K562 (cell line): ENCODE measurements at regions not wholly inside any gene's neighbourhood (a gene's known extent, or its start where the extent isn't known, plus 50 kb on each side); places are given as distances from the start of the nearest gene placed in this dataset.

ENCODE experiments used
- BMI1 ChIP-seq: fragments of 150-350 bp; IDR thresholded peaks from 2 replicates; pipeline ENCODE4 v1.6.1; 2014; ENCODE audit warnings: low read length
- CTCF ChIP-seq, 3 experiments: IDR thresholded peaks in 2 of 3; conservative IDR thresholded peaks in 1 of 3; 2 replicates each; pipeline ENCODE4 v1.5.1; 2011 to 2012; ENCODE audit warnings: low read length in 3 of 3, mild to moderate bottlenecking in 3 of 3, control low read depth in 2 of 3, improper control_type of control experiment in 1 of 3, inconsistent platforms in 1 of 3, low read depth in 1 of 3, mixed read lengths in 1 of 3, moderate library complexity in 1 of 3; ENCODE audit not compliant: insufficient read depth in 2 of 3
- FOXA3 ChIP-seq, 2 experiments: fragments of 450-650 bp in 1 of 2; sonication (generic) in 1 of 2; formaldehyde crosslinking; IDR thresholded peaks in 1 of 2; conservative IDR thresholded peaks in 1 of 2; 2 replicates each; pipeline versions ENCODE4 v1.4.0 to v1.8.0; 2020 to 2022; ENCODE audit warnings: mild to moderate bottlenecking in 2 of 2, missing genetic modification reagents in 1 of 2
- HDAC6 ChIP-seq: IDR thresholded peaks from 2 replicates; pipeline ENCODE4 v1.6.1; 2012; ENCODE audit warnings: low read depth, mild to moderate bottlenecking, control low read depth, inconsistent platforms, low read length, moderate library complexity
- MAX ChIP-seq: sonication (generic); formaldehyde crosslinking; IDR thresholded peaks from 2 replicates; pipeline ENCODE4 v1.9.0; 2022; ENCODE audit warnings: mild to moderate bottlenecking, missing genetic modification reagents
- MYBL2 ChIP-seq, 2 experiments: fragments of 450-650 bp in 1 of 2; sonication (generic) in 1 of 2; formaldehyde crosslinking in 1 of 2; IDR thresholded peaks; 2 replicates each; pipeline versions ENCODE4 v1.6.1 to v1.8.1; 2017 to 2022; ENCODE audit warnings: borderline replicate concordance in 1 of 2, inconsistent platforms in 1 of 2, low read depth in 1 of 2, mild to moderate bottlenecking in 1 of 2, missing genetic modification reagents in 1 of 2, moderate library complexity in 1 of 2
- NFIC ChIP-seq: fragments of 450-650 bp; IDR thresholded peaks from 2 replicates; pipeline ENCODE4 v1.6.1; 2017; ENCODE audit warnings: mild to moderate bottlenecking, inconsistent platforms
- POLR2A ChIP-seq: fragments of 450-650 bp; conservative IDR thresholded peaks from 2 replicates; pipeline ENCODE4 v1.6.1; 2016
- POU5F1 ChIP-seq: fragments of 150-350 bp; IDR thresholded peaks from 2 replicates; pipeline ENCODE4 v1.6.1; 2014; ENCODE audit warnings: borderline replicate concordance, low read length, low read depth, mild to moderate bottlenecking; ENCODE audit not compliant: partially characterized antibody
- SMARCE1 ChIP-seq: fragments of 450-650 bp; IDR thresholded peaks from 2 replicates; pipeline ENCODE4 v1.7.1; 2016; ENCODE audit warnings: mild to moderate bottlenecking
- SRSF9 ChIP-seq: fragments of 200-400 bp; formaldehyde crosslinking; IDR thresholded peaks from 2 replicates; pipeline ENCODE4 v1.6.1; 2017; ENCODE audit warnings: low read depth, low read length, borderline replicate concordance
- THAP7 ChIP-seq: fragments of 250-450 bp; sonication (Bioruptor Pico); IDR thresholded peaks from 2 replicates; pipeline ENCODE4 v1.5.0; 2021
- ZNF584 ChIP-seq: fragments of 200-800 bp; sonication (Bioruptor generic); IDR thresholded peaks from 2 replicates; pipeline ENCODE4 v1.6.1; 2016; ENCODE audit warnings: low read depth, mild to moderate bottlenecking, missing genetic modification characterization, missing compliant biosample characterization

GRCh38 chr14:56000846-56001245 lies 117.4 kb upstream of the PELI2 start:
- TF ChIP-seq SRSF9 (no peak), FOXA3 (CRISPR knock-in tag; conservative IDR thresholded peaks at IDR 0.05 in 1 of 2, IDR thresholded peaks at IDR 0.05 in 1 of 2) (no peak), HDAC6 (no peak), SMARCE1 (no peak), ZNF584 (CRISPR knock-in tag) (no peak), THAP7 (no peak), CTCF (IDR thresholded peaks at IDR 0.05 in 2 of 3, conservative IDR thresholded peaks at IDR 0.05 in 1 of 3; ENCODE audit: insufficient read depth in 2 of 3, low read depth in 1 of 3, low read length in 3 of 3) (no peak), POLR2A (no peak), NFIC (no peak), MYBL2 (IDR thresholded peaks at IDR 0.05; ENCODE audit: low read depth) (no peak), MYBL2 (CRISPR knock-in tag; IDR thresholded peaks at IDR 0.05; ENCODE audit: borderline replicate concordance) (no peak), MAX (no peak), BMI1 (no peak), POU5F1 (no peak)
